H1 (cell line): ENCODE measurements at regions not wholly inside any gene's neighbourhood (a gene's known extent, or its start where the extent isn't known, plus 50 kb on each side); places are given as distances from the start of the nearest gene placed in this dataset.

Experiments
- CTCF ChIA-PET: fragments of 300-600 bp; sonication (Branson Sonifier 250); formaldehyde crosslinking; loops from one replicate; lab custom pipeline; 2021; ENCODE audit not compliant: partially characterized antibody; lab: Charles Lee
- POLR2A ChIA-PET: fragments of 300-600 bp; sonication (Branson Sonifier 250); formaldehyde crosslinking; loops from one replicate; lab custom pipeline; 2021; ENCODE audit warnings: inconsistent platforms; ENCODE audit not compliant: partially characterized antibody; lab: Charles Lee
- DNase-seq, 2 experiments: peaks; one replicate each; pipeline versions ENCODE4 v3.0.0 to v3.0.0-alpha.2; 2010 to 2022; ENCODE audit warnings: low spot score in 2 of 2, low read depth in 1 of 2, mixed read lengths in 1 of 2
- FAIRE-seq: peaks from 2 replicates; lab custom pipeline; 2011; peaks lifted over from hg19 to GRCh38; lab: Jason Lieb, UNC
- H2AFZ ChIP-seq: 2 replicates; pipeline ENCODE4 v1.8.1; 2012; ENCODE audit warnings: low read length, inconsistent platforms
- H2AK5ac ChIP-seq: 2 replicates; pipeline ENCODE4 v1.6.1; 2013; ENCODE audit warnings: low read depth, low read length
- H2BK120ac ChIP-seq: replicated peaks from 2 replicates; pipeline ENCODE3; 2013; ENCODE audit warnings: low read depth, low read length, inconsistent platforms
- H2BK12ac ChIP-seq: 2 replicates; pipeline ENCODE4 v1.6.1; 2013; ENCODE audit warnings: low read depth, low read length
- H2BK15ac ChIP-seq: 2 replicates; pipeline ENCODE4 v1.6.1; 2013; ENCODE audit warnings: low read length
- H2BK20ac ChIP-seq: 2 replicates; pipeline ENCODE4 v1.6.1; 2013; ENCODE audit warnings: low read length
- H2BK5ac ChIP-seq: 2 replicates; pipeline ENCODE4 v1.6.1; 2013; ENCODE audit warnings: low read depth, low read length
- H3K14ac ChIP-seq: 2 replicates; pipeline ENCODE4 v1.6.1; 2013; ENCODE audit warnings: inconsistent platforms; ENCODE audit not compliant: insufficient read length
- H3K18ac ChIP-seq: 2 replicates; pipeline ENCODE4 v1.6.1; 2013; ENCODE audit warnings: low read length; ENCODE audit errors: extremely low read depth
- H3K23ac ChIP-seq: 2 replicates; pipeline ENCODE4 v1.6.1; 2013; ENCODE audit warnings: inconsistent platforms; ENCODE audit not compliant: insufficient read length
- H3K23me2 ChIP-seq: 2 replicates; pipeline ENCODE4 v1.6.1; 2013; ENCODE audit warnings: low read depth, low read length
- H3K27ac ChIP-seq: 2 replicates; pipeline ENCODE4 v1.6.1; 2011; ENCODE audit warnings: low read depth, low read length, inconsistent platforms
- H3K27me3 ChIP-seq, 4 experiments: replicated peaks in 1 of 4; 1 replicate in 1 of 4; 2 replicates in 3 of 4; pipeline versions ENCODE4 v1.6.1 to v1.8.1; 2011 to 2013; ENCODE audit warnings: low read length in 3 of 4, mild to moderate bottlenecking in 3 of 4, inconsistent platforms in 2 of 4, mixed read lengths in 2 of 4, moderate library complexity in 1 of 4; ENCODE audit not compliant: control insufficient read depth in 3 of 4, insufficient read depth in 3 of 4; ENCODE audit errors: extremely low read depth in 1 of 4
- H3K36me3 ChIP-seq, 4 experiments: 2 replicates each; pipeline versions ENCODE4 v1.6.1 to v1.8.1; 2011 to 2013; ENCODE audit warnings: mild to moderate bottlenecking in 4 of 4, low read length in 3 of 4, moderate library complexity in 2 of 4, control low read depth in 1 of 4, inconsistent platforms in 1 of 4; ENCODE audit not compliant: insufficient read depth in 4 of 4, control insufficient read depth in 2 of 4
- H3K4ac ChIP-seq: replicated peaks from 2 replicates; pipeline ENCODE3; 2013; ENCODE audit warnings: low read length, low read depth, mixed read lengths, inconsistent platforms; ENCODE audit not compliant: insufficient read length
- H3K4me1 ChIP-seq, 4 experiments: replicated peaks in 1 of 4; 1 replicate in 1 of 4; 2 replicates in 3 of 4; pipeline versions ENCODE4 v1.6.1 to v1.8.1; 2011 to 2013; ENCODE audit warnings: low read length in 3 of 4, inconsistent platforms in 2 of 4, mixed read lengths in 1 of 4; ENCODE audit not compliant: insufficient read depth in 4 of 4, control insufficient read depth in 3 of 4
- H3K4me2 ChIP-seq, 2 experiments: 2 replicates each; pipeline versions ENCODE4 v1.6.1 to v1.8.1; 2011 to 2013; ENCODE audit warnings: low read depth in 2 of 2, low read length in 2 of 2, control low read depth in 1 of 2, inconsistent platforms in 1 of 2, mild to moderate bottlenecking in 1 of 2; ENCODE audit not compliant: insufficient read depth in 1 of 2
- H3K4me3 ChIP-seq, 4 experiments: fragments of 200-600, 300-600 bp in 1 of 4; sonication (generic), shearing (Covaris generic), sonication (Bioruptor Twin) in 1 of 4; 2 replicates each; pipeline versions ENCODE4 v1.5.1 to v1.8.1; 2011 to 2016; ENCODE audit warnings: low read length in 4 of 4, low read depth in 3 of 4, control low read depth in 2 of 4, inconsistent platforms in 2 of 4, mild to moderate bottlenecking in 2 of 4, mixed read lengths in 1 of 4, moderate library complexity in 1 of 4; ENCODE audit not compliant: insufficient read depth in 2 of 4; ENCODE audit errors: extremely low read depth in 1 of 4
- H3K56ac ChIP-seq: replicated peaks from 2 replicates; pipeline ENCODE3; 2013; ENCODE audit warnings: low read depth, mild to moderate bottlenecking, mixed read lengths, low read length, inconsistent platforms; ENCODE audit not compliant: insufficient read length
- H3K79me1 ChIP-seq: 2 replicates; pipeline ENCODE4 v1.6.1; 2013; ENCODE audit warnings: low read depth, low read length, control low read depth
- H3K79me2 ChIP-seq, 2 experiments: 2 replicates each; pipeline versions ENCODE4 v1.6.1 to v1.8.1; 2012 to 2013; ENCODE audit warnings: low read length in 2 of 2, mild to moderate bottlenecking in 2 of 2, inconsistent platforms in 1 of 2; ENCODE audit not compliant: insufficient read depth in 2 of 2, control insufficient read depth in 1 of 2
- H3K9ac ChIP-seq, 4 experiments: replicated peaks in 1 of 4; 1 replicate in 1 of 4; 2 replicates in 3 of 4; pipeline versions ENCODE4 v1.6.1 to v1.8.1; 2011 to 2013; ENCODE audit warnings: low read depth in 3 of 4, low read length in 3 of 4, control low read depth in 2 of 4, mild to moderate bottlenecking in 2 of 4, moderate library complexity in 2 of 4, inconsistent platforms in 1 of 4; ENCODE audit errors: extremely low read depth in 1 of 4
- H3K9me3 ChIP-seq, 2 experiments: 2 replicates each; pipeline versions ENCODE4 v1.6.1 to v1.8.1; 2012 to 2013; ENCODE audit warnings: mild to moderate bottlenecking in 2 of 2, moderate library complexity in 2 of 2, control low read depth in 1 of 2, inconsistent platforms in 1 of 2, low read depth in 1 of 2, low read length in 1 of 2, mixed read lengths in 1 of 2; ENCODE audit not compliant: insufficient read depth in 2 of 2
- H4K20me1 ChIP-seq, 2 experiments: replicated peaks in 1 of 2; 2 replicates each; pipeline versions ENCODE3 to v1.8.1; 2011 to 2013; ENCODE audit warnings: inconsistent platforms in 2 of 2, low read length in 2 of 2, mild to moderate bottlenecking in 1 of 2; ENCODE audit not compliant: insufficient read depth in 2 of 2, control insufficient read depth in 1 of 2
- H4K5ac ChIP-seq: 2 replicates; pipeline ENCODE4 v1.6.1; 2013; ENCODE audit warnings: low read length, low read depth, mixed read lengths, inconsistent platforms; ENCODE audit not compliant: insufficient read length
- H4K8ac ChIP-seq: 2 replicates; pipeline ENCODE4 v1.8.0; 2013; ENCODE audit warnings: mild to moderate bottlenecking, moderate library complexity, low read length, inconsistent platforms; ENCODE audit not compliant: insufficient read depth; ENCODE audit errors: extremely low read depth
- H4K91ac ChIP-seq: replicated peaks from 2 replicates; pipeline ENCODE3; 2013; ENCODE audit warnings: low read length, mixed read lengths, inconsistent platforms; ENCODE audit not compliant: insufficient read length
- BACH1 ChIP-seq: IDR thresholded peaks from 2 replicates; pipeline ENCODE4 v1.6.1; 2012; ENCODE audit warnings: low read length, improper control_type of control experiment
- GTF2F1 ChIP-seq: IDR thresholded peaks from 2 replicates; pipeline ENCODE4 v1.6.1; 2012; ENCODE audit warnings: low read depth, low read length, improper control_type of control experiment, borderline replicate concordance
- JUN ChIP-seq: IDR thresholded peaks from 2 replicates; pipeline ENCODE4 v1.6.1; 2011; ENCODE audit warnings: low read depth, mild to moderate bottlenecking, improper control_type of control experiment, low read length
- NANOG ChIP-seq: IDR thresholded peaks from 2 replicates; pipeline ENCODE4 v1.6.1; 2011; ENCODE audit warnings: low read length, low read depth, mild to moderate bottlenecking, inconsistent platforms; ENCODE audit not compliant: insufficient read depth, poor library complexity, severe bottlenecking
- RAD21 ChIP-seq, 2 experiments: IDR thresholded peaks in 1 of 2; conservative IDR thresholded peaks in 1 of 2; 2 replicates each; pipeline ENCODE4 v1.6.1; 2011; ENCODE audit warnings: low read depth in 2 of 2, low read length in 2 of 2, improper control_type of control experiment in 1 of 2, inconsistent platforms in 1 of 2, mild to moderate bottlenecking in 1 of 2, moderate library complexity in 1 of 2
- SP4 ChIP-seq: IDR thresholded peaks from 2 replicates; pipeline ENCODE4 v1.6.1; 2012; ENCODE audit warnings: low read length, inconsistent platforms
- TAF1 ChIP-seq: IDR thresholded peaks from 2 replicates; pipeline ENCODE4 v1.6.1; 2011; ENCODE audit warnings: mild to moderate bottlenecking, low read depth, low read length
- TEAD4 ChIP-seq: IDR thresholded peaks from 2 replicates; pipeline ENCODE4 v1.6.1; 2012; ENCODE audit warnings: low read depth, low read length, inconsistent platforms, mixed read lengths
- WGBS, 2 experiments: shearing (Covaris generic) in 1 of 2; methylation state at CpG; one replicate each; pipeline versions ENCODE4 v1.1.6 to v1.1.7; 2013 to 2015; ENCODE audit warnings: low lambda C conversion rate in 2 of 2, mixed read lengths in 2 of 2, inconsistent platforms in 1 of 2, low coverage in 1 of 2, missing lambda C conversion rate in 1 of 2; ENCODE audit not compliant: insufficient replicate concordance in 2 of 2, insufficient coverage in 1 of 2, insufficient read length in 1 of 2; ENCODE audit errors: extremely low coverage in 1 of 2, missing lambda C conversion rate in 1 of 2; 5-methylcytosine and 5-hydroxymethylcytosine counted together
- TF ChIP-seq, protein P1 (sequence below): IDR thresholded peaks from 2 replicates; pipeline ENCODE4 v1.6.1; 2012; ENCODE audit warnings: inconsistent platforms

DNA sequence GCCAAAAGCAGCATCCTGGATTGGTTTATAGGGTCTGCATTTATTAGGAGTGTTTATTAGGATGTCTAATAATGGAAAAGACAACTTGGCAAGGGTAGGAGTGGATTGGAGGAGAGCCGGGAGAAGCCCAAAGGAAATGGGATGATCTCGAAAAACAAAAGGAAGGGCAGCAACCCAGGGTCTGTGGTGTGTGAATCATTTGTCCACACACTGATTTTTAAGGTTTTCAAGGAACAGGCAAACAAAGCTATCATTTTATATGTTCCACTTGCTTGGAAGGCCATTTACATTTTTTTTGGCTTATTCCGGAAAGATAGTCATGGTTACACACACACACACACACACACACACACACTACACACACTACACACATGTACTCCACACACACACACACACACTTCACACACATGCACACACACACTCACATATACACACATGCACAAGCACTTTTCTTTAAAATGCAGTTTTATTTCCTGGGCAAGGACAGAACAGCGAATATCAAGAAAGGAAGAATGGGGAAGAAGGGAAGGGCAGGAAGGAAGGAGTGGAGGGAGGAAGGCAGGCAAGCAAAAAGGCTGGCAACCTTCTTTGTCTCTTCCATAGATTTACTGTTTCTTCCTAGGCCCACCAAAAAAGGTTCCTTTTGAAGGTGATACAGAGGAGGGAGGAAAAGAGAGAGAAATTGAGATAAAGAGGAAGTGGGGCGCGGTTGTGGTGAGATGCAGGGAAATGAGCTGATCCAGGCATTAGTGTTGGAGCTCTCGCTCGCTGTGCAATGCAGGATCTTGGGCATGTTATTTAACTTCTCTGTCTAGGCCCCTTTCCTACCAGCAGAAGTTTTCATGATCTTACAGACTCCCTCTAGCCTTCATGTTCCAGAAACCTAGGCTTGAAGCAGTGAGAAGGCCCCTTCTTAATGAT is 88.6 kb upstream of the MAML3 start:
- Histone ChIP-seq H3K36me3 (no peaks in the 10 kb centered on the region), H3K56ac (no peak overlapping the region), H3K27ac (no peak overlapping the region), H3K23ac (no peak overlapping the region), H2BK12ac (no peak overlapping the region), H2BK120ac (no peak overlapping the region), H3K79me1 (no peaks in the 10 kb centered on the region), H4K8ac (no peak overlapping the region), H3K23me2 (no peaks in the 10 kb centered on the region), H4K20me1 (no peaks in the 10 kb centered on the region), H3K18ac (no peak overlapping the region), H2BK15ac (no peak overlapping the region; the same call in 1 of the 2 replicates), H3K9me3 (no peaks in the 10 kb centered on the region), H3K27me3 (no peaks in the 10 kb centered on the region; a peak in 2 of 7 replicates), H3K4ac (no peak overlapping the region), H2AK5ac (no peak overlapping the region), H2AFZ (peak overlapping the region; percentile 91; the same call in 1 of the 2 replicates), H3K4me1 (peaks cover 12 to 23% (median 18%) of the 10 kb centered on the region in 4 experiments), H3K14ac (no peak overlapping the region), H3K79me2 (no peaks in the 10 kb centered on the region), H4K91ac (no peak overlapping the region), H4K5ac (no peak overlapping the region), H3K9ac (no peak overlapping the region), H2BK5ac (no peak overlapping the region), H2BK20ac (no peak overlapping the region), H3K4me3 (no peak overlapping the region), H3K4me2 (no peak overlapping the region)
- WGBS, 2 experiments = 92 to 100% methylated on average over 1 to 8 of the region's 8 CpGs
- no peak for FAIRE-seq
- ChIA-PET CTCF (interaction anchor here (0.9 to 2.5 kb wide), 11 partner anchors 10 to 586 kb away, joined by 3 to 16 read pairs (median 4); no protein-coding TSS in a partner anchor), POLR2A (interaction anchor here (1.5 to 2.0 kb wide), 2 partner anchors 9 kb away, joined by 7 to 10 read pairs; no protein-coding TSS in a partner anchor)
- no peak for DNase-seq
- no peak for TF ChIP-seq JUN
- TF ChIP-seq RAD21 (IDR thresholded peaks at IDR 0.05 in 1 of 2, conservative IDR thresholded peaks at IDR 0.05 in 1 of 2; ENCODE audit: low read depth in 2 of 2, low read length in 2 of 2) = no peak
- no peak for TF ChIP-seq NANOG
- TF ChIP-seq SP4 = no peak
- TF ChIP-seq TEAD4 = no peak
- TF ChIP-seq BACH1 = no peak
- no peak for TF ChIP-seq TAF1
- TF ChIP-seq, protein P1, sequence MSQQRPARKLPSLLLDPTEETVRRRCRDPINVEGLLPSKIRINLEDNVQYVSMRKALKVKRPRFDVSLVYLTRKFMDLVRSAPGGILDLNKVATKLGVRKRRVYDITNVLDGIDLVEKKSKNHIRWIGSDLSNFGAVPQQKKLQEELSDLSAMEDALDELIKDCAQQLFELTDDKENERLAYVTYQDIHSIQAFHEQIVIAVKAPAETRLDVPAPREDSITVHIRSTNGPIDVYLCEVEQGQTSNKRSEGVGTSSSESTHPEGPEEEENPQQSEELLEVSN = no peak
- TF ChIP-seq GTF2F1 = no peak
- TF ChIP-seq, all 59 proteins: peak for 0
